ENCODE measurements at regions not wholly inside any gene's neighbourhood (a gene's known extent, or its start where the extent isn't known, plus 50 kb on each side); places are given as distances from the start of the nearest gene placed in this dataset.
"Not testable (repeated sequence)": the region's sequence is repeated elsewhere in the genome, so short reads cannot be mapped to it uniquely, and the experiment has no call there.

- DNase-seq = no peak
- no peak overlapping the region for H3K27ac Mint-ChIP-seq
- no peaks in the 10 kb centered on the region for H3K27me3 Mint-ChIP-seq
- ChIA-PET CTCF (interaction anchor here (0.8 kb wide), 1 partner anchor 17 kb away, joined by 3 read pairs; no protein-coding TSS in a partner anchor), POLR2A (no interaction called here)
- H3K4me3 Mint-ChIP-seq = no peak overlapping the region
- peaks cover 3% of the 10 kb centered on the region for H3K4me1 Mint-ChIP-seq
- no peaks in the 10 kb centered on the region for H3K36me3 Mint-ChIP-seq (ENCODE audit: low read depth)
- H3K9me3 Mint-ChIP-seq = no peaks in the 10 kb centered on the region
These were observed 309.4 kb upstream of the DIO3 start for GRCh38 chr14:101251812-101252442.

- H3K9me3 Mint-ChIP-seq = no peaks in the 10 kb centered on the region
- H3K4me3 Mint-ChIP-seq = no peak overlapping the region
- H3K4me1 Mint-ChIP-seq = peaks cover 3% of the 10 kb centered on the region
- CTCF ChIA-PET = no interaction called here
- POLR2A ChIA-PET = no interaction called here
- DNase-seq = no peak
- no peak overlapping the region for H3K27ac Mint-ChIP-seq
- H3K36me3 Mint-ChIP-seq (ENCODE audit: low read depth) = no peaks in the 10 kb centered on the region
- peaks cover 2% of the 10 kb centered on the region for H3K27me3 Mint-ChIP-seq
These were observed 308.7 kb upstream of the DIO3 start for GRCh38 chr14:101252443-101253214.

GRCh38 chr14:101253948-101254347 lies 307.3 kb upstream of the DIO3 start:
- Mint-ChIP-seq H3K9me3 (no peaks in the 10 kb centered on the region), H3K4me3 (no peak overlapping the region), H3K27me3 (peaks cover 4% of the 10 kb centered on the region), H3K27ac (no peak overlapping the region), H3K4me1 (peaks cover 3% of the 10 kb centered on the region), H3K36me3 (ENCODE audit: low read depth) (no peaks in the 10 kb centered on the region)
- DNase-seq = no peak
- POLR2A ChIA-PET = no interaction called here
- CTCF ChIA-PET = no interaction called here

GRCh38 chr14:101254805-101255764 lies 306.2 kb upstream of the DIO3 start:
- Mint-ChIP-seq H3K9me3 (no peaks in the 10 kb centered on the region), H3K27me3 (peaks cover 4% of the 10 kb centered on the region)
- POLR2A ChIA-PET = no interaction called here

GRCh38 chr14:101255765-101256125 lies 305.6 kb upstream of the DIO3 start:
- no peaks in the 10 kb centered on the region for H3K9me3 Mint-ChIP-seq
- H3K4me1 Mint-ChIP-seq = peaks cover 3% of the 10 kb centered on the region
- no peak for DNase-seq
- no peak overlapping the region for H3K4me3 Mint-ChIP-seq
- ChIA-PET CTCF (no interaction called here), POLR2A (no interaction called here)
- no peak overlapping the region for H3K27ac Mint-ChIP-seq
- no peaks in the 10 kb centered on the region for H3K36me3 Mint-ChIP-seq (ENCODE audit: low read depth)
- peaks cover 4% of the 10 kb centered on the region for H3K27me3 Mint-ChIP-seq

More at GRCh38 chr14:101254805-101255764, 306.2 kb upstream of the DIO3 start:
- H3K36me3 Mint-ChIP-seq (ENCODE audit: low read depth) = no peaks in the 10 kb centered on the region
- no peak overlapping the region for H3K4me3 Mint-ChIP-seq
- CTCF ChIA-PET = no interaction called here
- no peak overlapping the region for H3K27ac Mint-ChIP-seq
- DNase-seq = no peak
- H3K4me1 Mint-ChIP-seq = peaks cover 3% of the 10 kb centered on the region

GRCh38 chr14:101256266-101256665 lies 305.0 kb upstream of the DIO3 start:
- POLR2A ChIA-PET = no interaction called here

GRCh38 chr14:101257551-101257950 lies 303.7 kb upstream of the DIO3 start:
- Mint-ChIP-seq H3K4me3 (no peak overlapping the region), H3K27ac (no peak overlapping the region), H3K27me3 (peaks cover 4% of the 10 kb centered on the region), H3K36me3 (ENCODE audit: low read depth) (no peaks in the 10 kb centered on the region), H3K9me3 (no peaks in the 10 kb centered on the region), H3K4me1 (no peaks in the 10 kb centered on the region)
- ChIA-PET CTCF (no interaction called here), POLR2A (no interaction called here)
- no peak for DNase-seq

More at GRCh38 chr14:101256266-101256665, 305.0 kb upstream of the DIO3 start:
- CTCF ChIA-PET = no interaction called here
- no peaks in the 10 kb centered on the region for H3K9me3 Mint-ChIP-seq
- peaks cover 4% of the 10 kb centered on the region for H3K27me3 Mint-ChIP-seq
- peaks cover 3% of the 10 kb centered on the region for H3K4me1 Mint-ChIP-seq
- no peak overlapping the region for H3K4me3 Mint-ChIP-seq
- DNase-seq = no peak
- no peaks in the 10 kb centered on the region for H3K36me3 Mint-ChIP-seq (ENCODE audit: low read depth)
- no peak overlapping the region for H3K27ac Mint-ChIP-seq

- ChIA-PET POLR2A (no interaction called here), CTCF (no interaction called here)
- Mint-ChIP-seq H3K4me1 (no peaks in the 10 kb centered on the region), H3K9me3 (no peaks in the 10 kb centered on the region), H3K36me3 (ENCODE audit: low read depth) (no peaks in the 10 kb centered on the region), H3K4me3 (no peak overlapping the region), H3K27me3 (peaks cover 4% of the 10 kb centered on the region), H3K27ac (no peak overlapping the region)
- DNase-seq = no peak
These were observed 301.5 kb upstream of the DIO3 start for GRCh38 chr14:101259748-101260147.

- H3K9me3 Mint-ChIP-seq; H3K27ac Mint-ChIP-seq; DNase-seq; H3K4me1 Mint-ChIP-seq; CTCF ChIA-PET; H3K27me3 Mint-ChIP-seq; H3K36me3 Mint-ChIP-seq (ENCODE audit: low read depth); H3K4me3 Mint-ChIP-seq; POLR2A ChIA-PET: not testable (repeated sequence)
These were observed 294.9 kb upstream of the DIO3 start for GRCh38 chr14:101266441-101266840.

- H3K27me3 Mint-ChIP-seq = peaks cover 11% of the 10 kb centered on the region
- no peak overlapping the region for H3K27ac Mint-ChIP-seq
- H3K9me3 Mint-ChIP-seq = no peaks in the 10 kb centered on the region
- no peak overlapping the region for H3K4me3 Mint-ChIP-seq
- ChIA-PET POLR2A (no interaction called here), CTCF (no interaction called here)
- no peaks in the 10 kb centered on the region for H3K4me1 Mint-ChIP-seq
- DNase-seq = no peak
- H3K36me3 Mint-ChIP-seq (ENCODE audit: low read depth) = no peaks in the 10 kb centered on the region
These were observed 288.2 kb upstream of the DIO3 start for GRCh38 chr14:101273091-101273490.

- H3K4me1 Mint-ChIP-seq = no peaks in the 10 kb centered on the region
- no peaks in the 10 kb centered on the region for H3K36me3 Mint-ChIP-seq (ENCODE audit: low read depth)
- peaks cover 22% of the 10 kb centered on the region for H3K27me3 Mint-ChIP-seq
- no peak overlapping the region for H3K27ac Mint-ChIP-seq
- H3K4me3 Mint-ChIP-seq = no peak overlapping the region
- CTCF ChIA-PET = no interaction called here
- DNase-seq = no peak
- H3K9me3 Mint-ChIP-seq = no peaks in the 10 kb centered on the region
- POLR2A ChIA-PET = no interaction called here
These were observed 284.8 kb upstream of the DIO3 start for GRCh38 chr14:101276309-101277091.

- Mint-ChIP-seq H3K9me3 (no peaks in the 10 kb centered on the region), H3K27ac (no peak overlapping the region), H3K4me3 (no peak overlapping the region), H3K36me3 (ENCODE audit: low read depth) (no peaks in the 10 kb centered on the region), H3K4me1 (no peaks in the 10 kb centered on the region), H3K27me3 (peaks cover 31% of the 10 kb centered on the region)
- POLR2A ChIA-PET = no interaction called here
- no peak for DNase-seq
- CTCF ChIA-PET = no interaction called here
These were observed 278.9 kb upstream of the DIO3 start for GRCh38 chr14:101282418-101282817.

All from activated CD4-positive, alpha-beta T cell treated with anti-CD3 and anti-CD28 coated beads, Interleukin-2, amount 10 ng/mL, durations not matched to agents 7 days and 5 days (primary cell).